WTC11 (cell line): ENCODE measurements at regions not wholly inside any gene's neighbourhood (a gene's known extent, or its start where the extent isn't known, plus 50 kb on each side); places are given as distances from the start of the nearest gene placed in this dataset.

Source experiments
- ATAC-seq: fragments of 200-7000 bp; cut with Tn5 transposase; 2 replicates; pipeline ENCODE4 v1.10.0; 2021; ENCODE audit warnings: mild to moderate bottlenecking, moderate library complexity
- CTCF ChIA-PET: fragments of 300-600 bp; sonication (Branson Sonifier 250); formaldehyde crosslinking; loops from one replicate; lab custom pipeline; 2021; ENCODE audit warnings: antibody characterized with exemption; lab: Charles Lee
- POLR2A ChIA-PET: fragments of 350-600 bp; sonication (Branson Sonifier 250); formaldehyde crosslinking; loops from one replicate; lab custom pipeline; 2021; ENCODE audit warnings: antibody characterized with exemption; lab: Charles Lee
- DNase-seq: peaks from one replicate; pipeline ENCODE4 v3.0.0; 2021; ENCODE audit warnings: low spot score
- H3K27ac Mint-ChIP-seq: 2 replicates; pipeline ENCODE4 v1.8.0; 2021; ENCODE audit warnings: mixed read lengths
- H3K27me3 Mint-ChIP-seq: 2 replicates; pipeline ENCODE4 v1.8.0; 2021; ENCODE audit warnings: low read depth, mild to moderate bottlenecking, moderate library complexity, mixed read lengths
- H3K36me3 Mint-ChIP-seq: 2 replicates; pipeline ENCODE4 v1.8.0; 2021; ENCODE audit warnings: mixed read lengths
- H3K4me1 Mint-ChIP-seq: 2 replicates; pipeline ENCODE4 v1.8.0; 2022; ENCODE audit warnings: mixed read lengths
- H3K4me3 Mint-ChIP-seq: 2 replicates; pipeline ENCODE4 v1.8.0; 2021; ENCODE audit warnings: mild to moderate bottlenecking, moderate library complexity, mixed read lengths
- H3K9me3 Mint-ChIP-seq: 2 replicates; pipeline ENCODE4 v1.8.0; 2021; ENCODE audit warnings: mixed read lengths
- AFF4 ChIP-seq: sonication (generic); formaldehyde crosslinking; IDR thresholded peaks from 2 replicates; pipeline ENCODE4 v1.8.1; 2023; ENCODE audit warnings: mild to moderate bottlenecking, missing genetic modification reagents, borderline replicate concordance
- ARID4B ChIP-seq: sonication (generic); formaldehyde crosslinking; IDR thresholded peaks from 2 replicates; pipeline ENCODE4 v1.8.0; 2023; ENCODE audit warnings: missing genetic modification reagents, mild to moderate bottlenecking, borderline replicate concordance
- ATF1 ChIP-seq: sonication (generic); formaldehyde crosslinking; IDR thresholded peaks from 2 replicates; pipeline ENCODE4 v1.8.1; 2023; ENCODE audit warnings: mild to moderate bottlenecking, moderate library complexity, missing genetic modification reagents
- ATF2 ChIP-seq: sonication (generic); formaldehyde crosslinking; IDR thresholded peaks from 2 replicates; pipeline ENCODE4 v1.8.1; 2022; ENCODE audit warnings: low read depth, missing genetic modification reagents, borderline replicate concordance
- EMX1 ChIP-seq: fragments of 250-450 bp; sonication (Bioruptor Pico); IDR thresholded peaks from 2 replicates; pipeline ENCODE4 v1.8.0; 2021; ENCODE audit warnings: mild to moderate bottlenecking
- ETV6 ChIP-seq: sonication (generic); formaldehyde crosslinking; IDR thresholded peaks from 2 replicates; pipeline ENCODE4 v1.8.1; 2022; ENCODE audit warnings: mild to moderate bottlenecking, missing genetic modification reagents
- FOXP1 ChIP-seq: sonication (generic); formaldehyde crosslinking; IDR thresholded peaks from 2 replicates; pipeline ENCODE4 v1.8.0; 2022; ENCODE audit warnings: missing genetic modification reagents, mild to moderate bottlenecking, moderate library complexity, borderline replicate concordance
- GTF2I ChIP-seq: fragments of 250-450 bp; sonication (Bioruptor Pico); conservative IDR thresholded peaks from 2 replicates; pipeline ENCODE4 v1.4.0; 2021; ENCODE audit warnings: mild to moderate bottlenecking
- KAT7 ChIP-seq: sonication (generic); formaldehyde crosslinking; IDR thresholded peaks from 2 replicates; pipeline ENCODE4 v1.8.1; 2023; ENCODE audit warnings: missing genetic modification reagents, mild to moderate bottlenecking, borderline replicate concordance
- USF1 ChIP-seq: sonication (generic); formaldehyde crosslinking; IDR thresholded peaks from 2 replicates; pipeline ENCODE4 v1.8.0; 2022; ENCODE audit warnings: mild to moderate bottlenecking, missing genetic modification reagents
- ZNF232 ChIP-seq: sonication (generic); formaldehyde crosslinking; IDR thresholded peaks from 2 replicates; pipeline ENCODE4 v1.8.0; 2022; ENCODE audit warnings: mild to moderate bottlenecking, missing genetic modification reagents
- ZNF425 ChIP-seq: fragments of 250-450 bp; sonication (Bioruptor Pico); conservative IDR thresholded peaks from 2 replicates; pipeline ENCODE4 v1.9.0; 2021; ENCODE audit warnings: mild to moderate bottlenecking

- Mint-ChIP-seq H3K9me3 (peaks cover 14% of the 10 kb centered on the region), H3K4me1 (no peaks in the 10 kb centered on the region), H3K27me3 (no peaks in the 10 kb centered on the region), H3K27ac (no peak overlapping the region), H3K4me3 (no peak overlapping the region), H3K36me3 (peaks cover 5% of the 10 kb centered on the region; the same call in 1 of the 2 replicates)
- TF ChIP-seq ATF1 (no peak), USF1 (CRISPR knock-in tag) (no peak), KAT7 (CRISPR knock-in tag) (no peak), ZNF232 (CRISPR knock-in tag) (no peak), ZNF425 (CRISPR knock-in tag) (no peak), ARID4B (no peak), GTF2I (CRISPR knock-in tag) (no peak), ATF2 (CRISPR knock-in tag) (no peak), AFF4 (no peak), ETV6 (no peak), EMX1 (CRISPR knock-in tag) (no peak), FOXP1 (CRISPR knock-in tag) (no peak)
- CTCF ChIA-PET: no interaction called here
- POLR2A ChIA-PET: interaction anchor here (0.7 kb wide), 1 partner anchor 131 kb away, joined by 3 read pairs; no protein-coding TSS in a partner anchor
- ATAC-seq: no peak
- no peak for DNase-seq
These were observed 51.4 kb upstream of the BAZ1A start for GRCh38 chr14:34926552-34926951.
